ENCODE measurements at regions not wholly inside any gene's neighbourhood (a gene's known extent, or its start where the extent isn't known, plus 50 kb on each side); places are given as distances from the start of the nearest gene placed in this dataset.

- Histone ChIP-seq H2BK120ac (ENCODE audit: low read depth, low read length, poor library complexity, severe bottlenecking) (no peak overlapping the region), H2BK12ac (ENCODE audit: insufficient read length, low read depth, low read length) (no peak overlapping the region), H3K9me3 (ENCODE audit: control insufficient read depth, low read depth, low read length) (no peaks in the 10 kb centered on the region), H3K9ac (ENCODE audit: extremely low read depth, insufficient read length, low read length) (no peak overlapping the region), H3K56ac (ENCODE audit: insufficient read length, low read depth, low read length) (no peak overlapping the region), H3K27me3 (ENCODE audit: insufficient read depth, low read length) (no peaks in the 10 kb centered on the region), H3K4me2 (ENCODE audit: insufficient read depth, insufficient read length, low read length) (no peak overlapping the region), H2AK5ac (ENCODE audit: insufficient read length, low read length) (no peak overlapping the region), H3T11ph (ENCODE audit: low read length) (no peak overlapping the region), H3K79me2 (ENCODE audit: insufficient read depth, low read length) (no peaks in the 10 kb centered on the region), H4K20me1 (ENCODE audit: control insufficient read depth, insufficient read depth, insufficient read length) (no peaks in the 10 kb centered on the region), H3K79me1 (ENCODE audit: insufficient read depth, low read depth, low read length, poor library complexity, severe bottlenecking) (no peaks in the 10 kb centered on the region), H3K18ac (ENCODE audit: insufficient read length, low read depth, low read length) (no peak overlapping the region), H3K4ac (ENCODE audit: low read depth, low read length) (no peak overlapping the region), H2BK15ac (ENCODE audit: low read depth, low read length) (no peak overlapping the region), H4K5ac (ENCODE audit: insufficient read length, low read depth, low read length) (no peak overlapping the region), H3K4me1 (ENCODE audit: insufficient read depth, low read length) (no peaks in the 10 kb centered on the region), H3K23ac (ENCODE audit: insufficient read length, low read depth, low read length) (no peak overlapping the region), H2BK5ac (ENCODE audit: insufficient read length, low read length) (no peak overlapping the region), H3K14ac (ENCODE audit: insufficient read depth, low read length) (no peak overlapping the region), H3K27ac (ENCODE audit: insufficient read length, low read depth, low read length) (no peak overlapping the region), H4K91ac (ENCODE audit: insufficient read length, low read depth, low read length) (no peak overlapping the region), H4K8ac (replicated peaks; ENCODE audit: insufficient read length, low read depth, low read length) (no peak overlapping the region), H2AFZ (ENCODE audit: low read length) (no peak overlapping the region), H2BK20ac (ENCODE audit: low read depth, low read length, poor library complexity, severe bottlenecking) (no peak overlapping the region), H3K23me2 (ENCODE audit: insufficient read length, low read depth, low read length, poor library complexity, severe bottlenecking) (no peaks in the 10 kb centered on the region)
- H3K36me3 Mint-ChIP-seq (ENCODE audit: insufficient read depth in 1 of 3, low read depth in 3 of 3), result no peaks in the 10 kb centered on the region
- H3K4me3 Mint-ChIP-seq, result no peak overlapping the region
- H3K4me1 Mint-ChIP-seq, result peaks cover 0 to 4% of the 10 kb centered on the region in 2 experiments; a peak in 1 of 4 replicates
- no peaks in the 10 kb centered on the region; the same call in 1 of the 2 replicates for H3K27me3 Mint-ChIP-seq (ENCODE audit: low read depth)
- no peaks in the 10 kb centered on the region; a peak in 1 of 5 replicates for H3K9me3 Mint-ChIP-seq
- no peak for DNase-seq
- WGBS (ENCODE audit: extremely low coverage, insufficient read length, low lambda C conversion rate), result no CpG with 5 or more reads among the region's 5 CpGs
- H3K27ac Mint-ChIP-seq, result no peak overlapping the region
- no peak for TF ChIP-seq CTCF (conservative IDR thresholded peaks at IDR 0.05)
These were observed 110.4 kb downstream of the TNFSF18 start for GRCh38 chr1:172940174-172940855.

Measured in H9 (cell line).